ENCODE measurements at regions not wholly inside any gene's neighbourhood (a gene's known extent, or its start where the extent isn't known, plus 50 kb on each side); places are given as distances from the start of the nearest gene placed in this dataset.

DNA sequence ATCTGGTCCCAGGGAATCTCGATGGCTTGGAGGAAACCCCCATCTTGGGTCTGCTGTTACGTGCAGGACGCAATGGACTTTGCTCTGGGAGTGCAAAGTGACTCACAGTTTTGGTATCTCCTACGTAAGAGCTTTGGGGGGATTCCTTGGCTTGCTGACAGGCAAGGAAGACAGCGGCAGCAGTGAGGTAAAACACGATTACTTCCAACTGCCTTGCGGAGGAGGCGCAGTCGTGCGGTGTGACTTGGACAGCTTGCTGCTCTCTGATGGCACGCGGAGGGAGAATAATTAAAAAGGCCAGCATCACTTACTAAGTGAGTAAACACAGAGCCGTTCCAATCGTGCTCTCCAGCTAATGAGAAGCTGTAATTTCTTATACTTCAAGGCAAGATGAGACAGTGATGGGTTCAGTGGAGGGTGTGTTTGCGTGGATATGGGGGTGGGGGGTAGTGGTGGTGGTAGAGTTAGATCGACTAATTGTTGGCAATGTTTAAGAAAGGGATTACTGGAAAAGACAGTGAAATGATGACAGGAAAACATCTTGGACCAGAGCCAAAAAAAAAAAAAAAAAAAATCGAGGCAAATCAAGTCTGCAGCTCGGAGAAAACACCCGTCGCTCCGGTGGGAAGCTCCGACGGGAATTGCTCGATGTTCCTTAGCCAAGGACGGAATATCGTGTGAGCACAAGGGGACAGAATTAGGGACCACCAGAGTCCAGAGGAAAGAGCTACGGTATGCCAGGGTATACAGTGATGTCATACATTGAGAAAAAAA is 184.8 kb upstream of the ZFHX3 start:
- no peak overlapping the region for H3K4me3 ChIP-seq (ENCODE audit: low read depth, low read length)
- TF ChIP-seq, protein P1, sequence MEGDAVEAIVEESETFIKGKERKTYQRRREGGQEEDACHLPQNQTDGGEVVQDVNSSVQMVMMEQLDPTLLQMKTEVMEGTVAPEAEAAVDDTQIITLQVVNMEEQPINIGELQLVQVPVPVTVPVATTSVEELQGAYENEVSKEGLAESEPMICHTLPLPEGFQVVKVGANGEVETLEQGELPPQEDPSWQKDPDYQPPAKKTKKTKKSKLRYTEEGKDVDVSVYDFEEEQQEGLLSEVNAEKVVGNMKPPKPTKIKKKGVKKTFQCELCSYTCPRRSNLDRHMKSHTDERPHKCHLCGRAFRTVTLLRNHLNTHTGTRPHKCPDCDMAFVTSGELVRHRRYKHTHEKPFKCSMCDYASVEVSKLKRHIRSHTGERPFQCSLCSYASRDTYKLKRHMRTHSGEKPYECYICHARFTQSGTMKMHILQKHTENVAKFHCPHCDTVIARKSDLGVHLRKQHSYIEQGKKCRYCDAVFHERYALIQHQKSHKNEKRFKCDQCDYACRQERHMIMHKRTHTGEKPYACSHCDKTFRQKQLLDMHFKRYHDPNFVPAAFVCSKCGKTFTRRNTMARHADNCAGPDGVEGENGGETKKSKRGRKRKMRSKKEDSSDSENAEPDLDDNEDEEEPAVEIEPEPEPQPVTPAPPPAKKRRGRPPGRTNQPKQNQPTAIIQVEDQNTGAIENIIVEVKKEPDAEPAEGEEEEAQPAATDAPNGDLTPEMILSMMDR (IDR thresholded peaks at IDR 0.05; ENCODE audit: control insufficient read depth, extremely low read depth, insufficient read depth), result no peak
- DNase-seq (ENCODE audit: low read depth), result no peak

DNA sequence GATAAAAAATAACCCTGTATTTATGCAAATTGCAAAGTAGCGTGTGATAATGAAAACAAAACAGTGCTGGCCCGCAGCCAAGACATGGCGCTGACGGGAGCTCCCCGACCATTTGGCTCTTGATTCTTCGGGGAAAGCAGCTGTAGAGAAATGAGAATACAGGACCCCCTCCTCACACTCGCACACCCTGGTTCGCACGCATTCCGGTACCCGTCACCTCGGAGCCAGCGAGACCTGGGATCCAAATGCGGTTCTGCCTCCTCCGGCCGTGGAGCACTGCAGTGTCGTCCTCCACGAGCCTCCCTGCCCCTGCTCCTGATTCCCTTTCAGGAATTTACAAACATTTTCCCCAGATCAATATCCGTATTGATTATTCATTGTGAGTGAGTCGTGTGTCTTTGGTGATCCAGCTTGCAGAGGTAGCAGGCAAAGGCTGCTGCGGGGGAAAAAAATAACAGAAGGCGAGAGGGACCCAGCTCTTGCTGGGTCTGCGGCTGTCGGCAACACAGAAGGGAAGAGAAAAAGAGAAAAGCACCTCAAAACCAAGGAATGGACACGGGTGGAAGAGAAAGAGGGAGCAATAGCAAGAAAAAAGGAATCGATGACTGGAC is 184.1 kb upstream of the ZFHX3 start:
- no peak for DNase-seq (ENCODE audit: low read depth)
- no peak overlapping the region for H3K4me3 ChIP-seq (ENCODE audit: low read depth, low read length)
- TF ChIP-seq, protein P1 (IDR thresholded peaks at IDR 0.05; ENCODE audit: control insufficient read depth, extremely low read depth, insufficient read depth), result no peak

DNA sequence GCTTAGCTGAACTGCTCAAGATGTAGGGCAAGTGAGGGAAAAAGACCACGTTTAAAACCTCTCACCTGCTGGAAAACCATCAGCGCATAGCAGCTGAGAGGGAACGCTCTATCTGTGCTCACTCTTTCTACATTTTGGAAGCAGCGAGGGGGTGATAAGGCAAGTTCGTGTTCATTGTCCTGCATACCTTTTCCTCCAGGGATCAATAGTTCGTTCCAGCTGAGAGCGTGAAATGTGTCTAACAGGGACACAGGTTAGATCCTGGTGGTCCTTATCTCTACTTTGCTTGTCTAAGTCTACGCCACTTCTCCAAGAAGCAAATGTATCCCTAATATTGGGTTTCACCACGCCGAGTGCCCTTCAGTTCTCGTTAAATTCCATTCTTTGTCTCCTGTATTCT is 183.5 kb upstream of the ZFHX3 start:
- no peak for DNase-seq (ENCODE audit: low read depth)
- TF ChIP-seq, protein P1 (IDR thresholded peaks at IDR 0.05; ENCODE audit: control insufficient read depth, extremely low read depth, insufficient read depth), result no peak
- no peak overlapping the region for H3K4me3 ChIP-seq (ENCODE audit: low read depth, low read length)

DNA sequence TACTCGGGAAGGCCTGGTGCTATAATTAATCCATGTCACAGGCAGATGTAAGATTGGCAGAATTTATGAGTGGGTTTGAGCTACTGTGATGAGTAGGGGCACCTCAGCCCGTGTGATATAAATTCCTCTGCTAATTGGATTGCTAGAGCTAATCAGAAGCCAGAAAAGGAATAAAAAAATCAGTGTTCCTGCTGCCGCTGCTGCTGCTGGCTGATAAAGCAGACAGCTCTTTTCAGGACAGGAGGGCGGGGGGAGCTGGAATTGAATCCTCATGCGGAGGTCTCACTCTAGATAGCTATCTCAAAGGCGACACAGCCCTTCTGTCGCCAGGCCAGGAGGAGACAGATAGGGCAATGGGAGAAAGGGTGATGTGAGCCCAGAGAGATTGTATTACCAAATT is 182.7 kb upstream of the ZFHX3 start:
- no peak for DNase-seq (ENCODE audit: low read depth)
- TF ChIP-seq, protein P1 (IDR thresholded peaks at IDR 0.05; ENCODE audit: control insufficient read depth, extremely low read depth, insufficient read depth), result no peak
- no peak overlapping the region for H3K4me3 ChIP-seq (ENCODE audit: low read depth, low read length)

DNA sequence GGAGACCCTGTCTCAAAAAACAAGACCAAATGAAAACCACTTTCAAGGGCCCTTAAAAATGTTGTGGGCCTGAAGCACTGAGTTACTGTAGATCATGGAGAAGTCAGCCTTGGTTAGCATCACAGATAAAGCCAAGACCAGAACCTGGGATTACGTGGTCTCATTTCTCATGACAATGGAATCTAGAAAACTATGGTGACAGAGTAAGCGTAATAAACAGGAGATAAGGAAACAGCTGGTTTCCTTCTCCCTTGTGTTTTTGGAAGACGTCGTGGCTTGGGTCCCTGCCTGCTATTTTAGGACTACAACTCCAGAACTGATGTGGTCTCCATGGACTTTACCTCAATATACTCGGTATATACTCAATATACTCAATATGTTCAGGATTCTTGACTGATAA is 180.7 kb upstream of the ZFHX3 start:
- no peak for DNase-seq (ENCODE audit: low read depth)
- TF ChIP-seq, protein P1 (IDR thresholded peaks at IDR 0.05; ENCODE audit: control insufficient read depth, extremely low read depth, insufficient read depth), result no peak
- H3K4me3 ChIP-seq (ENCODE audit: low read depth, low read length), result no peak overlapping the region

DNA sequence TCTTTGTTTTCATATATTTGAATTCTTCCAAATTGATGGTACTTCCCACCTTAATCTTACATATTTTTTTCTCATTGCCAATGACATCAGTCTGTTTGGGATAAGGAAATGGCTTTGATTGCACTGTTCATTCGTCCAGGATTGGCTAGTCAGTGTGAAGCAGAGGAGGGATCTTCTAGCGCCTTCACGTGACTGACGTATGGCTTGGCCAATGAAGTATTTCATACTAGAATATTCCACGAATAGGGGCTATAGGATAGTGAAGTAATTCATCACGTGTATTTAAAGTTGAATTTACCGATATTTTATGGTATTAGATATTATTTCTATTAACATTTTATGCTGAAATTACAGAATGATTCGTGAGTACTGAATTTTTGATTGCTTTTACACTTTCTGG is 178.7 kb upstream of the ZFHX3 start:
- TF ChIP-seq, protein P1 (IDR thresholded peaks at IDR 0.05; ENCODE audit: control insufficient read depth, extremely low read depth, insufficient read depth), result no peak

More for the DNA sequence above, 178.7 kb upstream of the ZFHX3 start:
- no peak for DNase-seq (ENCODE audit: low read depth)
- no peak overlapping the region for H3K4me3 ChIP-seq (ENCODE audit: low read depth, low read length)
